OCI-LY7 (cell line): ENCODE measurements at regions not wholly inside any gene's neighbourhood (a gene's known extent, or its start where the extent isn't known, plus 50 kb on each side); places are given as distances from the start of the nearest gene placed in this dataset.

ENCODE experiments used
- BruUV-seq: library from RNA; stranded (reverse); fragments of 400-500 nt; replicated peaks from 2 replicates; lab custom pipeline; 2021; lab: Mats Ljungman, UMichigan
- CTCF ChIA-PET: fragments of 300-600 bp; sonication (Branson Sonifier 250); formaldehyde crosslinking; loops from one replicate; lab custom pipeline; 2022; ENCODE audit warnings: antibody characterized with exemption; ENCODE audit not compliant: unreplicated experiment; lab: Charles Lee
- POLR2A ChIA-PET: fragments of 300-600 bp; sonication (Branson Sonifier 250); formaldehyde crosslinking; loops from one replicate; lab custom pipeline; 2022; ENCODE audit warnings: antibody characterized with exemption; lab: Charles Lee
- DNase-seq: peaks from one replicate; pipeline ENCODE4 v3.0.0-alpha.2; 2015; ENCODE audit warnings: low spot score
- H2AFZ ChIP-seq: fragments of 200-600 bp; sonication (generic), shearing (Covaris generic); 2 replicates; pipeline ENCODE4 v1.6.1; 2014; ENCODE audit warnings: mild to moderate bottlenecking, antibody characterized with exemption, low read length, moderate library complexity
- H3K27ac ChIP-seq: fragments of 200-600 bp; sonication (generic); 2 replicates; pipeline ENCODE4 v1.5.1; 2014; ENCODE audit warnings: mixed run types, low read depth, mild to moderate bottlenecking, moderate library complexity, low read length, inconsistent platforms; ENCODE audit not compliant: poor library complexity, severe bottlenecking
- H3K36me3 ChIP-seq: fragments of 200-600 bp; sonication (generic); 2 replicates; pipeline ENCODE4 v1.6.1; 2014; ENCODE audit warnings: mild to moderate bottlenecking, antibody characterized with exemption, low read length, moderate library complexity, mixed read lengths; ENCODE audit not compliant: insufficient read depth
- H3K4me1 ChIP-seq: fragments of 200-600 bp; sonication (generic); 2 replicates; pipeline ENCODE4 v1.5.1; 2014; ENCODE audit warnings: mild to moderate bottlenecking, low read length; ENCODE audit not compliant: insufficient read depth, poor library complexity, severe bottlenecking
- H3K4me2 ChIP-seq: fragments of 200-600 bp; sonication (generic); 2 replicates; pipeline ENCODE4 v1.6.1; 2014; ENCODE audit warnings: mild to moderate bottlenecking, low read length
- H3K4me3 ChIP-seq: fragments of 200-600 bp; sonication (generic); 2 replicates; pipeline ENCODE4 v1.5.1; 2014; ENCODE audit warnings: mild to moderate bottlenecking, low read depth, low read length; ENCODE audit not compliant: poor library complexity, severe bottlenecking
- H3K79me2 ChIP-seq: fragments of 200-600 bp; sonication (generic); 2 replicates; pipeline ENCODE4 v1.6.1; 2016; ENCODE audit warnings: low read depth, mild to moderate bottlenecking, low read length, moderate library complexity, mixed read lengths; ENCODE audit not compliant: insufficient read depth
- H3K9me2 ChIP-seq: fragments of 200-600 bp; sonication (generic); 2 replicates; pipeline ENCODE4 v1.6.1; 2016; ENCODE audit warnings: mild to moderate bottlenecking, low read length, mixed read lengths; ENCODE audit not compliant: insufficient read depth
- H3K9me3 ChIP-seq: fragments of 200-600 bp; sonication (generic); 2 replicates; pipeline ENCODE4 v1.6.1; 2014; ENCODE audit warnings: mild to moderate bottlenecking, mixed run types, low read length, mixed read lengths
- H4K20me1 ChIP-seq: fragments of 200-600 bp; sonication (generic); 2 replicates; pipeline ENCODE4 v1.6.1; 2014; ENCODE audit warnings: mild to moderate bottlenecking, antibody characterized with exemption, low read length, moderate library complexity, mixed read lengths; ENCODE audit not compliant: insufficient read depth
- EZH2phosphoT487 ChIP-seq: fragments of 200-600 bp; sonication (generic); IDR thresholded peaks from 2 replicates; pipeline ENCODE4 v1.6.1; 2018; ENCODE audit warnings: low read depth, borderline replicate concordance, mild to moderate bottlenecking, mixed run types, antibody characterized with exemption, low read length, moderate library complexity, mixed read lengths
- intact Hi-C: fragments of 100-400 bp; cut with micrococcal nuclease; formaldehyde crosslinking; loops from one replicate; pipeline ENCODE4 v1.10.0; 2022; ENCODE audit not compliant: unreplicated experiment
- TF ChIP-seq, protein P1 (sequence below): fragments of 200-600 bp; sonication (generic); conservative IDR thresholded peaks from 2 replicates; pipeline ENCODE4 v1.5.1; 2014; ENCODE audit warnings: mild to moderate bottlenecking, antibody characterized with exemption, low read length, moderate library complexity, mixed read lengths

DNA sequence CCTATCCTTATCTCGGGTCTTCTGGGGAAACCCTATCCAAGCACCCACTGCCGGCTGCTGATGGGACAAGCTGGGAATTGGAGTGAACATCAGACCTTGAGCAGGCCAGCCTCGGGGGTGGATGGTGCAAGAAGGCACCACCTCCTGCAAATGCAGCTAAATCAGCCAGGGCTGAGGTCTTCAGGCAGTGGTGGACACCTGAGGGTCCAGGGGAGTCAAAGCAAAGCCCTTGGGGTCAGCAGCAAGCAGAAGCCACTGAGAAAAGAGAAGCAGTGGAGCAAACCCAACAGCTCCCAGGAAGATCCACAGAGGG, 55.4 kb upstream of the ENPP7 start:
- no peaks in the 10 kb centered on the region for H3K4me1 ChIP-seq
- no peak overlapping the region for H3K27ac ChIP-seq
- H3K79me2 ChIP-seq = no peaks in the 10 kb centered on the region
- DNase-seq = no peak
- BruUV-seq = no TSS peak
- CTCF ChIA-PET = no interaction called here
- H3K36me3 ChIP-seq = no peaks in the 10 kb centered on the region
- H3K4me2 ChIP-seq = no peak overlapping the region
- H2AFZ ChIP-seq = no peak overlapping the region
- intact Hi-C loops = no loop called here
- no peak for TF ChIP-seq EZH2phosphoT487
- TF ChIP-seq, protein P1, sequence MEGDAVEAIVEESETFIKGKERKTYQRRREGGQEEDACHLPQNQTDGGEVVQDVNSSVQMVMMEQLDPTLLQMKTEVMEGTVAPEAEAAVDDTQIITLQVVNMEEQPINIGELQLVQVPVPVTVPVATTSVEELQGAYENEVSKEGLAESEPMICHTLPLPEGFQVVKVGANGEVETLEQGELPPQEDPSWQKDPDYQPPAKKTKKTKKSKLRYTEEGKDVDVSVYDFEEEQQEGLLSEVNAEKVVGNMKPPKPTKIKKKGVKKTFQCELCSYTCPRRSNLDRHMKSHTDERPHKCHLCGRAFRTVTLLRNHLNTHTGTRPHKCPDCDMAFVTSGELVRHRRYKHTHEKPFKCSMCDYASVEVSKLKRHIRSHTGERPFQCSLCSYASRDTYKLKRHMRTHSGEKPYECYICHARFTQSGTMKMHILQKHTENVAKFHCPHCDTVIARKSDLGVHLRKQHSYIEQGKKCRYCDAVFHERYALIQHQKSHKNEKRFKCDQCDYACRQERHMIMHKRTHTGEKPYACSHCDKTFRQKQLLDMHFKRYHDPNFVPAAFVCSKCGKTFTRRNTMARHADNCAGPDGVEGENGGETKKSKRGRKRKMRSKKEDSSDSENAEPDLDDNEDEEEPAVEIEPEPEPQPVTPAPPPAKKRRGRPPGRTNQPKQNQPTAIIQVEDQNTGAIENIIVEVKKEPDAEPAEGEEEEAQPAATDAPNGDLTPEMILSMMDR = no peak
- no peaks in the 10 kb centered on the region for H3K9me3 ChIP-seq
- no peak overlapping the region for H3K4me3 ChIP-seq
- H4K20me1 ChIP-seq = no peaks in the 10 kb centered on the region
- POLR2A ChIA-PET = no interaction called here
- H3K9me2 ChIP-seq = no peaks in the 10 kb centered on the region

DNA sequence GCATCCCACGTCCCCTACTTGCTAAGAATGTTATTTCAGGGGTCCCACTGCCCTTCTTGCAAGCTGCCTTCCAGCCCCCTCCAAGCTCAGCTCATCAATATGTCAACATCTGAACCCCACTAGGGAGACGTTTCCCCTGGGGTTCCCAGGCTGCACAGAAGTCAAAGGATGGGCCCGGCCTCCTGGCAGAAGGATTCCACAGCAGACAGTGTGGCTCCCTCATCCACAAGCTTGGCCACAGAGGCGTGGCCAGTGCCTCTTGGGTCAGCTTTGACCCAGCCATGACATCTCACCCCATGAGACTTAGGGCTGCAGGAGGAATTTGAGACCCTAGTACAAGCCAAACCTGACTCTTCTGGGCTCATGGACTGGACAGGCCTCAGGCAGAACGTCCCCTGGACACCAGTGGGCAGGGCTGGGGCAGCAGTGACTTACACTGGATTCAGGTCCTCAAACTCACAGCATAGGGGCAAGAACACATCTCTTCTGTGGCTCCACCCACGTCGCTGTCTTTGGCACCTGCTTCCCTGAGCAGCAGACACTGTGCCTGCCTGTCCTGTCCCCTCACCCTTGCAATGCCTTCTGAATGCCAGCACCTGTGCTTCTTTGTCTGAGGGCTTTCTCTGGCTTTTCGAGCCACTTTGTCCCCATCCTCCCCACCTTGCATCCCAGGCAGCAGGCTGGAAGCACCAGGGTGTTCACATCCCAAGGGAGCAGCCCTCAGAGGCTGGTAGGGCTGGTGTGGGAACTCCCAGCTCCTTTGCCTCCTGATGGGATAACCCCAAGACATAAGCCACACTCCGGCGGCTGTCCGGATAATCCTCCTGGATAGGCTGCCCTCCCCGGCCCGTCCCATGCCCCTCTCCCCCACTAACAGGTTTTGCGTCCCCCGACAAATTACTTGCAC, 56.0 kb upstream of the ENPP7 start:
- H3K9me2 ChIP-seq = no peaks in the 10 kb centered on the region
- BruUV-seq = no TSS peak
- H3K9me3 ChIP-seq = no peaks in the 10 kb centered on the region
- TF ChIP-seq EZH2phosphoT487 = no peak
- TF ChIP-seq, protein P1 = no peak
- H3K79me2 ChIP-seq = no peaks in the 10 kb centered on the region
- ChIA-PET POLR2A (no interaction called here), CTCF (no interaction called here)
- no peak overlapping the region for H3K4me3 ChIP-seq
- H2AFZ ChIP-seq = no peak overlapping the region
- H3K4me1 ChIP-seq = no peaks in the 10 kb centered on the region
- no peak overlapping the region for H3K4me2 ChIP-seq
- no peak for DNase-seq
- no peak overlapping the region for H3K27ac ChIP-seq
- intact Hi-C loops = no loop called here
- H4K20me1 ChIP-seq = no peaks in the 10 kb centered on the region
- no peaks in the 10 kb centered on the region for H3K36me3 ChIP-seq

DNA sequence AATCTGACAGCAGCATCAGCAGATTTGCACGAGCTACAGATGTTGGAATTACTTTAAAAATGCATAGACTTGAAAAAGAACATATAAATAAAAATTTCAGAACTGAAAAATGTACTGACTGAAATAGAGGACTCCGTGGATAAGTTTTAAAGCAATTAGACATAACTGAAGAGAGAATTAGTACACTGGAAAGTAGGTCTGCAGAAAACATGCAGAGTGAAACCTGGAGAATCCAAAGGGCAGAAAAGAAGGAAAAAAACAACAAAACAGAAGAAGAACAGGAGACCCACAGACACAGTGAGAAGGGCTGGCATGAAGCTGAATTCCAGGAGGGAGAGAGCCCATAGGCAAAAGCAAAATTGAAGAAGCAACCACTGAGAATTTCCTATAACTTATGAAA, 57.2 kb upstream of the ENPP7 start:
- Histone ChIP-seq H3K79me2 (no peaks in the 10 kb centered on the region), H3K4me1 (no peaks in the 10 kb centered on the region), H3K4me3 (no peak overlapping the region), H4K20me1 (no peaks in the 10 kb centered on the region), H3K36me3 (no peaks in the 10 kb centered on the region), H2AFZ (no peak overlapping the region), H3K27ac (no peak overlapping the region), H3K4me2 (no peak overlapping the region), H3K9me3 (no peaks in the 10 kb centered on the region), H3K9me2 (no peaks in the 10 kb centered on the region)
- TF ChIP-seq, protein P1 = no peak
- TF ChIP-seq EZH2phosphoT487 = no peak
- BruUV-seq = no TSS peak
- ChIA-PET CTCF (no interaction called here), POLR2A (no interaction called here)
- no peak for DNase-seq
- intact Hi-C loops = no loop called here
